K562 (cell line): ENCODE measurements at regions not wholly inside any gene's neighbourhood (a gene's known extent, or its start where the extent isn't known, plus 50 kb on each side); places are given as distances from the start of the nearest gene placed in this dataset.

Source experiments
- ATAC-seq: fragments of 200-7000 bp; cut with Tn5 transposase; 3 replicates; pipeline ENCODE4 v1.9.1; 2020; ENCODE audit warnings: moderate library complexity
- BruUV-seq: library from RNA; stranded (reverse); fragments of 400-500 nt; replicated peaks from 2 replicates; lab custom pipeline; 2021; lab: Mats Ljungman, UMichigan
- CTCF ChIA-PET: fragments of 300-600 bp; formaldehyde crosslinking; extraction: SDS; loops from one replicate; lab custom pipeline; 2021; ENCODE audit warnings: low intra/inter-chr PET ratio; lab: Yijun Ruan, JAX
- POLR2A ChIA-PET: fragments of 300-600, 350-650 bp; sonication (Branson Sonifier 250); formaldehyde crosslinking; extraction: SDS; loops from one replicate; lab custom pipeline; 2021; ENCODE audit warnings: antibody characterized with exemption, inconsistent platforms; lab: Yijun Ruan, JAX
- DNase-seq, 4 experiments: peaks; one replicate each; pipeline versions ENCODE4 v3.0.0 to v3.0.0-alpha.2; 2011 to 2018; ENCODE audit warnings: low spot score in 3 of 4, mixed read lengths in 3 of 4; ENCODE audit errors: extremely low read depth in 1 of 4
- FAIRE-seq: peaks from 2 replicates; lab custom pipeline; 2011; peaks lifted over from hg19 to GRCh38; lab: Jason Lieb, UNC
- H2AFZ ChIP-seq: 2 replicates; pipeline ENCODE4 v1.6.0; 2011; ENCODE audit warnings: low read depth, low read length, control low read depth, inconsistent platforms
- H3K27ac ChIP-seq: fragments of 200-600 bp; 3 replicates; pipeline ENCODE4 v1.8.0; 2011; ENCODE audit warnings: low read depth, mild to moderate bottlenecking, control low read depth, inconsistent platforms, low read length, moderate library complexity, mixed read lengths; ENCODE audit errors: extremely low read depth
- H3K27me3 ChIP-seq, 2 experiments: fragments of 300-600 bp in 1 of 2; 2 replicates in 1 of 2; 3 replicates in 1 of 2; pipeline versions ENCODE4 v1.6.0 to v1.8.0; 2011; ENCODE audit warnings: inconsistent platforms in 2 of 2, low read length in 2 of 2, mild to moderate bottlenecking in 1 of 2, mixed read lengths in 1 of 2, moderate library complexity in 1 of 2; ENCODE audit not compliant: control insufficient read depth in 2 of 2, insufficient read depth in 2 of 2
- H3K36me3 ChIP-seq: fragments of 300-600 bp; 3 replicates; pipeline ENCODE4 v1.8.0; 2011; ENCODE audit warnings: mild to moderate bottlenecking, low read length, inconsistent platforms; ENCODE audit not compliant: control insufficient read depth, insufficient read depth
- H3K4me1 ChIP-seq, 2 experiments: fragments of 200-600 bp in 1 of 2; replicated peaks in 1 of 2; 2 replicates in 1 of 2; 3 replicates in 1 of 2; pipeline versions ENCODE4 v1.5.1 to v1.8.0; 2011; ENCODE audit warnings: inconsistent platforms in 2 of 2, low read length in 2 of 2, mild to moderate bottlenecking in 1 of 2, mixed read lengths in 1 of 2, moderate library complexity in 1 of 2; ENCODE audit not compliant: control insufficient read depth in 2 of 2, insufficient read depth in 2 of 2
- H3K4me2 ChIP-seq: 2 replicates; pipeline ENCODE4 v1.6.1; 2011; ENCODE audit warnings: low read length, control low read depth, inconsistent platforms, mixed read lengths; ENCODE audit not compliant: insufficient read depth
- H3K4me3 ChIP-seq: fragments of 200-600 bp; sonication (generic), shearing (Covaris generic); 2 replicates; pipeline ENCODE4 v1.5.1; 2016; ENCODE audit warnings: control low read depth, inconsistent platforms
- H3K79me2 ChIP-seq: fragments of 200-600 bp; 3 replicates; pipeline ENCODE4 v1.8.0; 2011; ENCODE audit warnings: low read length, inconsistent platforms; ENCODE audit not compliant: control insufficient read depth, insufficient read depth
- H3K9ac ChIP-seq, 2 experiments: 2 replicates each; pipeline versions ENCODE4 v1.6.0 to v1.6.1; 2011; ENCODE audit warnings: low read depth in 2 of 2, low read length in 2 of 2, control low read depth in 1 of 2, inconsistent platforms in 1 of 2, mild to moderate bottlenecking in 1 of 2, mixed read lengths in 1 of 2; ENCODE audit not compliant: insufficient read depth in 1 of 2
- H3K9me1 ChIP-seq: one replicate; pipeline ENCODE4 v1.6.0; 2011; ENCODE audit warnings: inconsistent platforms, mild to moderate bottlenecking, low read length, moderate library complexity; ENCODE audit not compliant: control insufficient read depth, insufficient read depth
- H3K9me3 ChIP-seq: replicated peaks from 2 replicates; pipeline ENCODE4 v1.5.1; 2011; ENCODE audit warnings: low read depth, low read length, inconsistent platforms; ENCODE audit not compliant: control insufficient read depth, insufficient read depth
- H4K20me1 ChIP-seq: replicated peaks from 2 replicates; pipeline ENCODE4 v1.6.1; 2011; ENCODE audit warnings: low read length, inconsistent platforms, mixed read lengths; ENCODE audit not compliant: control insufficient read depth, insufficient read depth
- BCOR ChIP-seq: fragments of 450-650 bp; IDR thresholded peaks from 2 replicates; pipeline ENCODE4 v1.6.1; 2016
- CBX1 ChIP-seq: sonication (generic); IDR thresholded peaks from 2 replicates; pipeline ENCODE4 v1.6.1; 2016; ENCODE audit warnings: antibody characterized with exemption, low read depth, mild to moderate bottlenecking
- CHD4 ChIP-seq: fragments of 200-600 bp; sonication (generic); IDR thresholded peaks from 3 replicates; pipeline ENCODE4 v1.6.1; 2012; ENCODE audit warnings: low read depth, mild to moderate bottlenecking, mixed read lengths, low read length, inconsistent platforms; ENCODE audit not compliant: insufficient read depth, insufficient replicate concordance, poor library complexity, severe bottlenecking
- KDM1A ChIP-seq, 2 experiments: fragments of 450-650 bp; IDR thresholded peaks; 2 replicates each; pipeline ENCODE4 v1.6.1; 2016; ENCODE audit warnings: mild to moderate bottlenecking in 2 of 2
- NFE2 ChIP-seq: IDR thresholded peaks from 2 replicates; pipeline ENCODE4 v1.6.1; 2014; ENCODE audit warnings: antibody characterized with exemption, low read depth
- PHF8 ChIP-seq: fragments of 200-600 bp; sonication (generic); IDR thresholded peaks from 2 replicates; pipeline ENCODE4 v1.6.1; 2012; ENCODE audit warnings: mixed run types, mild to moderate bottlenecking, inconsistent platforms, low read length, moderate library complexity, borderline replicate concordance
- RBFOX2 ChIP-seq: fragments of 200-400 bp; formaldehyde crosslinking; IDR thresholded peaks from 2 replicates; pipeline ENCODE4 v1.6.1; 2017; ENCODE audit warnings: low read depth, mild to moderate bottlenecking, low read length, moderate library complexity
- RBM25 ChIP-seq: fragments of 200-400 bp; formaldehyde crosslinking; IDR thresholded peaks from 2 replicates; pipeline ENCODE4 v1.6.1; 2018; ENCODE audit warnings: low read length, low read depth, moderate library complexity; ENCODE audit not compliant: severe bottlenecking
- RCOR1 ChIP-seq, 2 experiments: IDR thresholded peaks; 2 replicates each; pipeline ENCODE4 v1.6.1; 2012; ENCODE audit warnings: low read depth in 2 of 2, low read length in 2 of 2, borderline replicate concordance in 1 of 2, improper control_type of control experiment in 1 of 2
- SMARCA5 ChIP-seq: fragments of 450-650 bp; IDR thresholded peaks from 2 replicates; pipeline ENCODE4 v1.6.1; 2016
- SNAPC5 ChIP-seq: fragments of 250-450 bp; sonication (Bioruptor Pico); IDR thresholded peaks from 2 replicates; pipeline ENCODE4 v1.8.0; 2021; ENCODE audit warnings: moderate library complexity, mild to moderate bottlenecking, inconsistent platforms
- VEZF1 ChIP-seq: fragments of 200-800 bp; sonication (Bioruptor generic); IDR thresholded peaks from 2 replicates; pipeline ENCODE4 v1.6.1; 2017; ENCODE audit warnings: missing genetic modification characterization, missing compliant biosample characterization
- ZNF224 ChIP-seq: sonication (generic); formaldehyde crosslinking; IDR thresholded peaks from 2 replicates; pipeline ENCODE4 v1.8.0; 2022; ENCODE audit warnings: mild to moderate bottlenecking, missing genetic modification reagents
- ZNF740 ChIP-seq, 3 experiments: fragments of 200-800 bp in 1 of 3; sonication (Bioruptor generic) in 1 of 3; sonication (generic) in 1 of 3; formaldehyde crosslinking in 1 of 3; IDR thresholded peaks; 2 replicates each; pipeline versions ENCODE4 v1.6.1 to v1.8.0; 2016 to 2022; ENCODE audit warnings: mild to moderate bottlenecking in 2 of 3, missing compliant biosample characterization in 2 of 3, missing genetic modification characterization in 2 of 3, missing genetic modification reagents in 1 of 3
- WGBS: fragments of 100-300 bp; shearing (Covaris generic); methylation state at CpG from one replicate; pipeline ENCODE4 v1.1.6; 2016; ENCODE audit warnings: low coverage, mixed read lengths; ENCODE audit not compliant: insufficient coverage; ENCODE audit errors: missing lambda C conversion rate; 5-methylcytosine and 5-hydroxymethylcytosine counted together
- in situ Hi-C: fragments of 300-500 bp; cut with MboI; formaldehyde crosslinking; loops from 4 replicates; pipeline ENCODE4 v1.15.0; 2018; ENCODE audit warnings: inconsistent platforms, mixed read lengths
- intact Hi-C: fragments of 100-400 bp; cut with micrococcal nuclease; formaldehyde crosslinking; loops from 2 replicates; pipeline ENCODE4 v1.14.2; 2022

GRCh38 chr21:39004634-39005501, 178.4 kb downstream of the PSMG1 start:
- ATAC-seq, result peak; percentile 31
- Histone ChIP-seq H3K4me1 (peaks cover 0 to 13% of the 10 kb centered on the region in 2 experiments; a peak in 3 of 5 replicates), H4K20me1 (no peaks in the 10 kb centered on the region; the same call in none of the 2 replicates), H3K4me3 (no peak overlapping the region), H3K9me1 (no peaks in the 10 kb centered on the region), H3K27ac (no peak overlapping the region), H3K79me2 (no peaks in the 10 kb centered on the region), H3K9ac (no peak overlapping the region), H3K36me3 (no peaks in the 10 kb centered on the region; the same call in 2 of the 3 replicates), H2AFZ (no peak overlapping the region), H3K27me3 (peaks cover 42 to 66% of the 10 kb centered on the region in 2 experiments), H3K4me2 (no peak overlapping the region), H3K9me3 (no peaks in the 10 kb centered on the region)
- ChIA-PET POLR2A (interaction anchor here (0.6 to 2.6 kb wide), 4 partner anchors 10 to 197 kb away, joined by 3 to 8 read pairs (median 5); no protein-coding TSS in a partner anchor), CTCF (no interaction called here)
- WGBS, result 10% methylated on average over 21 of the region's 23 CpGs
- peak in 2 of 4 experiments; percentile 25 to 38 for DNase-seq
- BruUV-seq, result no TSS peak
- in situ Hi-C loops, result no loop called here
- peak; percentile 89 for TF ChIP-seq VEZF1 (CRISPR knock-in tag)
- peak in 1 of 2 experiments; percentile 67; a peak in 1 of 4 replicates for TF ChIP-seq KDM1A (IDR thresholded peaks at IDR 0.05)
- TF ChIP-seq BCOR, result peak; percentile 72; the same call in 1 of the 2 replicates
- no peak for TF ChIP-seq SNAPC5 (CRISPR knock-in tag)
- TF ChIP-seq RBM25, result peak; percentile 95
- peak; percentile 85; the same call in 1 of the 2 replicates for TF ChIP-seq SMARCA5
- TF ChIP-seq RCOR1 (IDR thresholded peaks at IDR 0.05; ENCODE audit: borderline replicate concordance in 1 of 2, low read depth in 2 of 2, low read length in 2 of 2), result peak in 1 of 2 experiments; percentile 37; a peak in 1 of 4 replicates
- TF ChIP-seq NFE2, result no peak
- no peak for TF ChIP-seq PHF8
- TF ChIP-seq RBFOX2, result no peak
- TF ChIP-seq ZNF224 (CRISPR knock-in tag), result no peak
- TF ChIP-seq CBX1, result peak; percentile 71; the same call in 1 of the 2 replicates
- peak; percentile 63 for TF ChIP-seq CHD4
- no peak for TF ChIP-seq ZNF740 (CRISPR knock-in tag; IDR thresholded peaks at IDR 0.05)
- 0 out of 4 replicates have a peak, but pooled peaks of 1 of the 2 experiments have one; percentile 37 for TF ChIP-seq ZNF740 (tag; IDR thresholded peaks at IDR 0.05)
- FAIRE-seq, result peak; percentile 23
- intact Hi-C loops, result no loop called here
